Coronary artery (tissue), 2 donors: ENCODE measurements at regions not wholly inside any gene's neighbourhood (a gene's known extent, or its start where the extent isn't known, plus 50 kb on each side); places are given as distances from the start of the nearest gene placed in this dataset.

Experiments used
- DNase-seq: peaks from one replicate; pipeline ENCODE4 v3.0.0-alpha.2; 2017; ENCODE audit warnings: low spot score
- H3K27ac ChIP-seq, 2 donors: fragments of 200-600 bp; sonication (generic); one replicate each; pipeline ENCODE4 v1.5.1; 2016 to 2019
- H3K4me3 ChIP-seq: fragments of 200-600 bp; sonication (generic); 2 replicates; pipeline ENCODE4 v1.5.1; 2016; ENCODE audit warnings: mild to moderate bottlenecking, moderate library complexity
- TF ChIP-seq, protein P1 (sequence below): fragments of 200-600 bp; sonication (generic); IDR thresholded peaks from one replicate; pipeline ENCODE4 v1.5.1; 2019; ENCODE audit warnings: antibody characterized with exemption

DNA sequence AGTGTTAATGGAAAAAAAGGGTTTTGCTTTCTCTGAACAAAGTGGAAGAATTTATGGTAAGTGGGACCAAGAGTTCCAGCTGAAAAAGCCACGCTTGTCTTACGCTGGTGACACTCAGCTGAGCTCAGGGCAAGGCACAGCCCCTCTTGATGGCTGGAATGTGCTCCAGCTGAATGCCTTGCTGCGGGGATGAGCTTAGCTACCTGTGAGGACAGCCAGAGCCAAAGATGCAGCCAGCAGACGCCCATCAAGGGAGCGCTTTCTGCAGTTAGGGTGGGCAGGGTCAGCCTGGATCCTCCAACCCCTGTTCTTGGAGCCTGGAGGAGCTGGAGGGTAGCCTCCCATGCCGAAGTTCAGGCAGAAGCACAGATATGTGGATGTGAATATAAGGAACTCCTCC lies 191.4 kb downstream of the SCP2D1 start:
- DNase-seq: no peak
- Histone ChIP-seq H3K27ac (no peak overlapping the region), H3K4me3 (no peak overlapping the region)
- TF ChIP-seq, protein P1, sequence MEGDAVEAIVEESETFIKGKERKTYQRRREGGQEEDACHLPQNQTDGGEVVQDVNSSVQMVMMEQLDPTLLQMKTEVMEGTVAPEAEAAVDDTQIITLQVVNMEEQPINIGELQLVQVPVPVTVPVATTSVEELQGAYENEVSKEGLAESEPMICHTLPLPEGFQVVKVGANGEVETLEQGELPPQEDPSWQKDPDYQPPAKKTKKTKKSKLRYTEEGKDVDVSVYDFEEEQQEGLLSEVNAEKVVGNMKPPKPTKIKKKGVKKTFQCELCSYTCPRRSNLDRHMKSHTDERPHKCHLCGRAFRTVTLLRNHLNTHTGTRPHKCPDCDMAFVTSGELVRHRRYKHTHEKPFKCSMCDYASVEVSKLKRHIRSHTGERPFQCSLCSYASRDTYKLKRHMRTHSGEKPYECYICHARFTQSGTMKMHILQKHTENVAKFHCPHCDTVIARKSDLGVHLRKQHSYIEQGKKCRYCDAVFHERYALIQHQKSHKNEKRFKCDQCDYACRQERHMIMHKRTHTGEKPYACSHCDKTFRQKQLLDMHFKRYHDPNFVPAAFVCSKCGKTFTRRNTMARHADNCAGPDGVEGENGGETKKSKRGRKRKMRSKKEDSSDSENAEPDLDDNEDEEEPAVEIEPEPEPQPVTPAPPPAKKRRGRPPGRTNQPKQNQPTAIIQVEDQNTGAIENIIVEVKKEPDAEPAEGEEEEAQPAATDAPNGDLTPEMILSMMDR: no peak

DNA sequence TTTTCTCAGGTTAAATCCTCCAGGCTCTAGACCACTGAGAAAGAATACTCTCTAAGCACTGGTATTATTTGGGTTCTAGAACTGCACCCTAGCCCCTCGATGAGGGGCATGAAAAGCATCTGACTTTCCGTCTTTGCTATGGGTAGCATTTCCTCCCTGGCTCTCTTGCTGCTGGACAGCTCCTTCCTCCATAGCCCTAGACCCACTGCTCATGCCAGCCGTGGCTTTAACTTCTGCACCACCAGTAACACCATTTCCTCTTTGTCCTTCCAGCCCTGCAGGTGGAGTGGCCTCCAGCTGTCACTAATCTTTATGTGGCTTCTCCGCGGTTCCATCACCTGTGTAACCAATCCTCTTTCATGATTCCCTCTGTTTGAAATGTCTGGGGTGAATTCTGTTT lies 194.9 kb downstream of the SCP2D1 start:
- DNase-seq: peak; percentile 22
- TF ChIP-seq, protein P1: no peak
- Histone ChIP-seq H3K27ac (no peak overlapping the region), H3K4me3 (no peak overlapping the region)

DNA sequence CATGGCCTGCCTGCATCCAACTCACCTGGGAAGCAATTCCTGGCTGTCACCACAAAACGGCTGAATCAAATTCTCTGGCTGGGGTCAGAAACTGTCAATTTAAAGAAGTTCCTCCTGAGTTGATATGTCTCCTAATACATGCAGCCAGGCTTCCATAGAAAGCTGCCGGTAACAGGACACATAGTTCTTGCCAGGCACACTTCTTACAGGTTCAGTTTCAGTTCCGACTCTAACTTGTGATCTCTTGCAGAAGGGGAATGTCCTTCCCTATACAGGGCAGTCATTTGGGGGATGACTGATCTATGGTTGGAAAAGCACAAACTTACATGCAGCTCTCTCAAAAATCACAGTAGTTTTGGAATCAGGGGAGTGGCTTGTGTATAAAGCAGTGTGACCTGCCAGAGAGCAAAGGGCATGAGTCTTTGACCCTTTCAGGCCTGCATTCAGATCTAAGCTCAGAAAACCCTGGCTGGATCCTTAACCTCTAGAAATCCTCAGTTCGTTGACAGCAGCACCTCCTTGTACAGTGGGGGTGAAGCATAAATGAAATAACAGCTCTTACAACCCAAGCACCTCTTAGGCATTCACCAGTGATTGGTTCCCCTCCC lies 195.6 kb downstream of the SCP2D1 start:
- peak; percentile 22 for DNase-seq
- TF ChIP-seq, protein P1: no peak
- no peak overlapping the region for H3K4me3 ChIP-seq
- H3K27ac ChIP-seq: no peak overlapping the region

DNA sequence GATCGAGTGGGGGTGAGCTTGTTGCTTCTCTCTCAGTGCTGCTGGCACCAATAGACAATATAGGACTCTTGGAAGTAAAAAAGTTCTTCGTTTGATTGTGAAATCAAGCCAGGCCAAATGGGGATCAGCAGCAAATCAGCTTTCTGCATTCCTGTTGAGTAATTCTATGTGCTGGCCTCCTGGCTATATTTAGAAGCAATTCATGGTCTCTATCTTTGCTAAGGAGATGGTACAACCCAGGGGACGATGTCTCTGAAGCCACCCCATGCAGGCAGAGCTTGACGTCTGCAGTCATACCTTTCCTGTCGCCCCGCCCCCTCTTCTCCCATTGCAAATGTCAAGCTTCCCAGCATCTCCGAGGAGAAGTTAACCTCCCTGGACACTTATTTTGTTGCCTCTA lies 199.1 kb downstream of the SCP2D1 start:
- Histone ChIP-seq H3K4me3 (no peak overlapping the region), H3K27ac (no peak overlapping the region)
- peak; percentile 57 for DNase-seq
- TF ChIP-seq, protein P1: no peak

DNA sequence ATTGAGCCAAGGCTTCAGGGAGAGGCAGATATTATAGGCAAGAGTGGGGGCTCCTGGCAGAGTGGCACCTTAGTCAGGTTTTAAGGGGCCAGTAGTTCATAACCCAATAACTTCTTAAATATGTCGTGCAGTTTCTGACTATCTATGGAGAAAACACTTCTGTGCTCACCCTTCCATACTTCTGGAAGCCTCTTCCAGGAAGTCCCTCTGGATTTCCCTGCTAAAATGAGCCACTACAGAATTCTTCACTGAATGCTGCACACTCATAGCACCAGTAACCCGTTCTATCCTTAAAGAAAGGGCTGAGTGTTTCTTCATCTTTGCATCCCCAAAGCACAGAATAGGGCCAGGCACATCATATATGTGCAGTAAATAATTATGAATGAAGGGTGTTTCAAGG lies 198.5 kb upstream of the SLC24A3 start:
- Histone ChIP-seq H3K4me3 (no peak overlapping the region), H3K27ac (no peak overlapping the region)
- DNase-seq: peak; percentile 8
- TF ChIP-seq, protein P1: no peak

DNA sequence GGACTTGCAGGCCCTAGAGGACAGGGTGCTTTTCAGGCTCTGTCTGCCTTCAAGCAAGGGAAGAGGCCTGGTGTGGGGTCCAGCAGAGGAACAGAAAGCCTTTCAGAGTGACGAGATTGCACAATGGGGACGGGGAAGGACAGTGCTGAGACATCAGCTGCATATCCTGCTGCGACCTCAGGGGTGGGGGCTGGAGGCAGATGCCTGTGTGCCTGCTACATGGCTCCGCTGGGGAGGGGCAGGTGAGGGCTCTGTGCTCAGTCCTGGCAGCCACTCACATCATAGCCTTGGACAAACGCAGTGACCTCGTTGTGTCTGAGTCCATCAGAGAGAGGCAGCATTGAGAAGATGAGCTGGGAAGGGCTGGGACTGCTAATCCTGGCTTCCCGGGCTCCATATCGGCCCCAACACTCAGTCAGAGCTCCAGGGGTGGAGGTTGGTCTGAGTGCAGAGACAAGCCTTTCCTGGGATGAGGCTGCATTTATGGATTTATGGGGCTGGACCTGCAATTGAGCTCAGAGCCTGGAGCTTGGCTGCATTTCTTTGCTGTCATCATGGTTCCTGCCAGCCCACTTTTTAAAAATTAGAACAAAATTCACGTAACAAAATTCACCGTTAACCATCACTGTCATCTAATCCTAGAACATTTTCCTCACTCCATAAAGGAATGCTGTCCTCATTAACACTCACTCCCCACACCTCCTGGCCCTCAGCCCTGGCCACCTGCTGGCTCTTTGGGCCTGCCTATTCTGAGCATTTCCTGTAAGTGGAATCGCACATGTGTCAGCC lies 196.9 kb upstream of the SLC24A3 start:
- no peak overlapping the region for H3K27ac ChIP-seq
- H3K4me3 ChIP-seq: no peak overlapping the region

More for the DNA sequence above, 196.9 kb upstream of the SLC24A3 start:
- DNase-seq: no peak
- TF ChIP-seq, protein P1: no peak
